HG03460 (cell line): ENCODE measurements at regions not wholly inside any gene's neighbourhood (a gene's known extent, or its start where the extent isn't known, plus 50 kb on each side); places are given as distances from the start of the nearest gene placed in this dataset.
"Not testable (repeated sequence)": the region's sequence is repeated elsewhere in the genome, so short reads cannot be mapped to it uniquely, and the experiment has no call there.

Experiments
- ATAC-seq: cut with Tn5 transposase; IDR thresholded peaks from one replicate; pipeline ENCODE4 v1.9.1; 2021; ENCODE audit not compliant: unreplicated experiment

DNA sequence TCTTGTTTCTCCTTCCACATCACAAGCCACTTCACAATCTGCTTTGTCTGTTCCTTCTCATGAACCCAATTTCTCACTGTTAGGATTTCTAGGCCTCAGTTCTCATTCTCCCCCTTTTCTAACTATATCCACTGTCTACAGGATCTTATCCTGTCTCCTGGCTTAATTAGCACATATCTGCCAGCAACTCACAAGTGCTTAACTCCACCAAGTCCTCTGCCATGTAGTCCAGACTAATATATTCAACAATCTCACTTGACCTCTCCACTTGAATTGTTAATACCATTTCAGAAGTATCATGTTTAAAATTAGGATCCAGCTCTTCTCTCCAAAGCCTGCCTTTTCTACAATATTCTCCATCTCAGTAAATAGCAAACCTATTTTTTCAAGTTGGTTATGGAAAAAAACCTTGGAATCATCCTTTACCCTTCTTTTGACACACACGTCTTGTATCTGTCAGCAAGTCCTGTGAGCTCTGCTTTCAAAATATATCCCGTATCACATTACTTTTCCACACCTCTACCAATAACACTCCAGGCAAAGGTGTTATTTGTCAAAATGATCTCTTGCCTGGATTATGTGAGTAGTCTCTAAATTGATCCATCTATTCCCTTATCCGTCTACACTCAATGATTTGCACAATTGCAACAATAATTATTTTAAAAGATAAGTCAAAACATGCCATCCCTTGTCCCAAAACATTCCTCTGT, 127.2 kb upstream of the SLIT2 start:
- no peak for ATAC-seq

DNA sequence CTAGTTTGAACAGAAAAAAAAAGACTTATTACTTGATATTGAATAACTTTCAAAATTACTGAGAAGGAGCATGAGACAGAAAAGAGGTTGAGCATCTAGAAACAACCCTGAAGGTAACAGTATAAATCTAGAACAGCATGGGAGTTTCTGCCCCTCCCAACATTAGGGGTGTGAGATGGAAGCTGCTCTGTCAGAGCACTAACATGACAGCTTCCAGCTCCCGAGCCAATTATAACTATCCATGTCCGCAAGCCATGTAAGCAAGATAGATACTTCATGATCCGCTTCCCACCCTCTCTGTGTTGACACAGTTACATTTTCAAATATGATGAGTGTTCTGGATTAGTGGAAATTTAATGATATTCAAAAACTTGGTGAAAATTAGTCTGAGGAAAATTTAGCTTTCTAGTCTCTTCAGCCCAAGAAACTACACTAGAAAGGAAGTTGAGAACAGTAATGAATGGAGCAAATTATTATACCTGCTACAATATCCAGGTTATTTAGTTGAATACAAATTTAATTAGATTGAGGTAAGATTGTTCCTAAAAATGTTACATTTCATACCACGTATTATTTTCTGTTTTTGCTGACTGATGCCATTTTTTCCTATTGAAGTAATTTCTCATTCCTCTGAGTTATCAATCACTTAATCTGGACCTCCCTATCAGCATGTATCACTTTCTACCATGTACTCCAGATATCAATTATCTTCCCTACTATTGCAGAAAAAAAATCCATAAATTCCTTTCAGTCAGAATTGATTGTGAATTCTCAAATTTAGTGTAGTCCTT, 129.3 kb upstream of the SLIT2 start:
- no peak for ATAC-seq

DNA sequence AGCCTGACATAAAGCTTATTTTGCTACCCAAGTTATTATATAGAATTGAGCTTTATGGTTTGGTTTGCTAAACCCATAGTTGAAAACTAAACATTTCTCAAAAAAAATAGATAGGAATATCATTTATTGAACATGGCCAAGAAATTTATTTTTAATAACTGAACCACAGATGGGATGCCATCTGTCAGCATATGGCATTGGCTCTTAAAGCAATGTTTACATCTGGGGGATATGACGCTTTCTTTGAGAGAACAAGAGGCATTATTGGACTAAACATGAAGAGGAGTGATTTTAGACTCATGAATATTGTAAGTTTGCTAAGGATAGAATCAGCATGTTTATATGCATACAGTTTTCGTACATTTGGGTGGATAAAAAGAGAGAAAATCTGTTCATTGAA, 132.6 kb upstream of the SLIT2 start:
- no peak for ATAC-seq

DNA sequence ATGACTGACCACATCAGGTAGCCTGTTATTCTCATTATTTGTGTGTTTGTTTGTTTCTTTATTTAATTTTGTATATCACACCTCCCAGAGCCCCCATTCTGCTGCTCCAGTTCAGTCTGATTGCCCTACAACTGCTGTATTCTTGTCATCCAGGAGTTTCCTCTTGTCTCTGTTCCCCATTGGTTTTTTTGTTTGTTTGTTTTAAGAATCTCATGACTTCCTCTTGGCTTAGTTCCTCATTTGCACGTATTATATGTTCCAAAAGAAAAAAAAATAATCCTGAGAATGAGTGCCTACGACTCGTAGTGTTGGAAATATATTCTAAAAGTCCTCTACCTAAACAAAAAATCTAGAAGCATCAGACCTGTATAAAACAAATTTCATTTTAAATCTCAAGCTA, 142.3 kb upstream of the SLIT2 start:
- no peak for ATAC-seq

DNA sequence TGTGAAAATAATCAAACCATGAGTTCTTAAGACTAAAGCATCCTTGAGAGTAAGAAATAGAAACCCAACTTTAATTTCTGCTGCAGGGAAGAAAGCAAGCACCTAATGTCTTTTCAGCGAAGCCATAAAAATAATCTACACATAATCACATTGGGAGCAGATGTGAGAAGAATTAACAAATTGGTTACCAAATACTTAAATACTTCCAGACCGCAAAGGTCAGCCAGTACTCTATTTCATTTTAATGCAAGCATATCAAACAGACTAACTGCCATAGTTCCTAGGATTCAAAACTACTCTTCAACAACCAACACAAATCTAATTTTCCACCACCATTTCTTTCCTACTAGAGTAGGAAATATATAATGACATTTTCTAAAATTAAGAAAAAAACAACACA, 144.8 kb upstream of the SLIT2 start:
- ATAC-seq = no peak

DNA sequence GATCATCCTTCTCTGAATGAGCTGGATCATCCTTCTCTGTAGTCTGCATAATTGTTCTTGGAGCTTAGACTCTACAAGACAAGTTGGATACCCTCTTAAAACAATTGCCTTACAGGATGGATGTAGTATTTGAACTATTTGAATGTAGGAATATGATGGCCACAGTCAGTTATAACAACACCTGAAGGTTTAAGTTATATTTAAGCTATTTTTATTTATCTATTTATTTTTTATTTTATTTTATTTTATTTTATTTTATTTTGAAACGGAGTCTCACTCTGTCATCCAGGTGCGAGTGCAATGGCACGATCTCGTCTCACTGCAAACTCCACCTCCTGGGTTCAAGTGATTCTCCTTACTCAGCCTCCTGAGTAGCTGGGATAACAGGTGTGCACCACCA, 149.9 kb upstream of the SLIT2 start:
- no peak for ATAC-seq

DNA sequence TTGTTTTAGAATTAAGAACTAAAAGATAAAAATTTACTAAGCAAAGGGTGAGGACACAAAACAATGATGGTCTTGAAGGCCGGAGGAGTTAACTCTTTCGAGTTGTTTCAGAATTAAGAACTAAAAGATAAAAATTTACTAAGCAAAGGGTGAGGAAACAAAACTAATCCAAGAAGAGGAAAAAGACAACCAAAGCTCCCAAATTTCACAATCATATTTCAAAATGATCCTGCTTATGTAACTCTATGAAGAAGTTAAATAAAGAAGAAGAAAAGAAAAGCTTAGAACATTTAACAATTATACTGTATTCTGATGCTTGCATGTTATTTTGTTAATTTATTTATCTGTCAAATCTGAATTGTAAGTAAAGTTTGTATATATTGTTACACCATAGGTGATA, 154.8 kb upstream of the SLIT2 start:
- ATAC-seq = no peak

DNA sequence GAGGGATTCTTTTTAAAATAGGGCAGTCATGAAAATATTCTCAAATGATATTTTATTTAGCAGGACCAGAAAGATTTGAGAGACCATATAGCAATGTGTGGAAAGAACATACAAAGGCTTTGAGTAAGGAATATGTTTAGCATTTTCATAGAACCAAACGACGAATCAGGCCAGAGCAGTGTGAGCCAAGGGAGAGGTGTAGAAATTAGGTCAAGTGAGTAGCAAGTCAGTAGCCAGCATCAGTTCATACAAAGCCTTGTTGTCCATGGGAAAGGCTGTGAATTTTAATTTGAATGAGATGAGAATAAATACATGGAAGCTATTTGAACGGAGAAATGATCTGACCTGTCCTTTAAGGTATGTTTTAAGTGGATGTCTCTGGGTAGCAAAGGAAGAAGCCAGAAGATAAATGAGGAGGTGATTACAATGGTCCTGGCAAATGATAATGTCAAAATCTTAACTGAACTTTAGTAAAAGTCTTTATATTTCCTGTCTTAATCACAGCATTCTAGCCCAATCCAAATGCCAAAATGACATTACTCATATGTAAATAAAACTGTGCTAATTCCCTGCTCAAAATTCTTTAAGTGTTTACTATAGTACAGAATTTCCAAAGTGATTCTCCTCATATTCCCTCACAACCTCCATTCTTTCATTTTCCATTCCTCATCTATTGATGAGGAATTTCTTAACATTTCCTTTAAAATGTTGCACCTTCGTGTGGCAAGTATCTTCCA, 155.7 kb upstream of the SLIT2 start:
- ATAC-seq = no peak

DNA sequence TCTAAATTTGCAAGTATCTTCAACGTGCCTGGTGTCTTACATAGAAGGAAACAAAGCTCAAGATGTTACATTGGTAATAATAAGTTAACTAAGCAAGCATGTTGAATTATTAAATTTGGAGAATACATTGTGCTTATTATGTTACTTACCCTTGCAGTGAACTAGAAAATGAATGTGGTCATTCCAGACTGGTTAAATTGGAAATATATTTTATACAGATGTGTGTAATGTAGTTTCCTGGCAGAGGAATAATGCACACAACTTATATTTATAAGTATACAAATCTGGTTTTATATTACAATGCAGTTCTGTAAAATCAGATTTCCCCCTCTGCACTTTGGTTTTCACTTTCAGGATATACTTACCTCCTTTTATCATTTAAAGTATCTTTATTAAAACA, 159.9 kb upstream of the SLIT2 start:
- ATAC-seq = no peak

DNA sequence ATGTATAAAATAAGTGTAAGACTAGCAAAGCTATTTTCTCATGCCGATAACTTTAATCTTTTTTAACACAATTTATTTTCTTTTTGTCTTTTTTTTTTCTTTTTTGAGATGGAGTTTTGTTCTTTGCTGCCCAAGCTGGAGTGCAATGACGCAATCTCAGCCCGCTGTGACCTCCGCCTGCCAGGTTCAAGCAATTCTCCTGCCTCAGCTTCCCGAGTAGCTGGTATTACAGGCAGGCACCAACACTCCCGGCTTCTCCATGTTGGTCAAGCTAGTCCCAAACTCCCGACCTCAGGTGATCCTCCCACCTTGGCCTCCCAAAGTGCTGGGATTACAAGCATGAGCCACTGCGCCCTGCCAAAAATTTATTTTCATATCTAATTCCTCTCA, 164.2 kb upstream of the SLIT2 start:
- ATAC-seq = no peak

DNA sequence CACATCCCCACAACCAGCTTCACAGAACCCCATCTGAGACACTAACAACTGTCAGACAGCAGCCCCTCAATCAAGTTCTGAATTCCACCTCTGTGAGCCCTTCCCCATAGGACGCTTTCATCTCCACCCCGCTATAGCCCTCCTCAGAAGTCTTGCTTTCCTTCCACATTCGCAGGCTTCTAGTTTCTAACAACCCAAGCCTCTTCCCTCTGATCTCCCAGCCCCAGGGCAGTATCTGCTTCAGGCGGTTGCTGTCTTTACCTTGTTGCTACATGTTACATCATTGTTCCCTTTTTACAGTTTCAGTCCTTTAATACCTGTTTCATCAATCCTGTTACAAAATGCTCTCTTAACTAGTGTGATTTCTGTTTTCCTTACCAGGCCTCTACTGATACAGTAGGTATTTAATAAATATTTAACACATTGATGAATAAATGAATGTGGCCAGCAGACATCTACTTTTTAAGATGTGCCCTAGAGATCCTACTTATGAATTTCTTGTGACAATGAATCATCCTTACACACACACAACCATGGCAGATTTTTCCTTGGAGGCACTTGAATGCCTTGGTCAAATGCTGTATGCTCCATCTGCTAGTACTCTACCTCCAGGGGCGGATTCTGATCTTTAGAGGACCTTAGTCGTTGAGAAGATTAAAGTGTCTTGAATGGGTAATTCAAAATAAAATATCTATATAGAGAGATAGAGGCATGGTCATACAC, 164.7 kb upstream of the SLIT2 start:
- no peak for ATAC-seq

DNA sequence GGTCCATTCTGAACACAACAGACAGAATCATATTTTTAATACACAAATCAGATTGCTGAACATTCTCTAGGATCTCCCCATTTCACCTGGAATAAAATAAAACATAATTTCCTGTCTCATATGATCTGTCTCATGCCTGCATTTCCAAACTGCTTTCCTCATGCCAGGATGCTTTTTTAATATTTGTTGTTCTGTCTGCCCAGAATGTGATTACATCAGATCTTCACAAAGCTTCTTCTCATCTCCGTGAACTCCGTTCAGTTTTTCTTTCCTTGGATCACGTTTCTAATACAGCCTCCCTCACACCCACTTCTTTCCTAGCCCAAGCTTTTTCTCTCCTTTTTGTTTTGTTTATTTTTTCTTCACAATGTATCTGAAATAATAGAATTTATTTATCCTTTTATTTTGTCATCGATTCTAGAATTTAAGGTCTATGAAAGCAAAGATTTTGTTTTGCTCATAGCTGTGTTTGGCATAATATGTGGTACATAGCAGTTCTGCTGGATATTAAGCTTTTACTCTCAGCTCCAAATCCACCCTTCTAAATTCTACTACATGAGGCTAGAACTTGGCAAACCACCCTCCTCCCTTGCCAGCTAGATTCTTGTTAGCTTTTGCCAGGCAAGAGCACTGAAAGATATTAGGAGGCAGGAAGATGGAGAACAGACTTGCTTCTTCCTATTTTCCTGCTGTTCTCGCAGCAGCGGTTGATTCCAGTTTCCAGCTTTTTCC, 165.5 kb upstream of the SLIT2 start:
- no peak for ATAC-seq

DNA sequence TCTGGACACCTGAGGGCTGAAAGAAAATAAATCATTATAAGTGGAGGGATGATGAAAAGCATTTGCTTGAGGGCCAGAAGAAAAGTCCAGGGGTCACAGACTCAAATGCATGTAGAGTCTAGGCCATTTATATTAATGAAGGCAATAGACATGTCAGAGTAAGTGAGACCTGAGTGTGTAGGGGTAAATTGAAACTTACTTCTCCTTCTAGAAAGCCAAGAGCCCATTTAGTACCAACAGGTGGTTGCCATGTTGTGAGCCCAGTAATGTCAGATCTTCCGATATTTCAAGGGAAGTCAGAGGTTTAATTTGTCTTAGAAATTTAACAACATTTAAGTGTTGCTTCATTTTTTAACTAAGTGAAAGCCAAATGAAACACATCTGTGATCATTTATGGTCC, 166.1 kb upstream of the SLIT2 start:
- no peak for ATAC-seq

DNA sequence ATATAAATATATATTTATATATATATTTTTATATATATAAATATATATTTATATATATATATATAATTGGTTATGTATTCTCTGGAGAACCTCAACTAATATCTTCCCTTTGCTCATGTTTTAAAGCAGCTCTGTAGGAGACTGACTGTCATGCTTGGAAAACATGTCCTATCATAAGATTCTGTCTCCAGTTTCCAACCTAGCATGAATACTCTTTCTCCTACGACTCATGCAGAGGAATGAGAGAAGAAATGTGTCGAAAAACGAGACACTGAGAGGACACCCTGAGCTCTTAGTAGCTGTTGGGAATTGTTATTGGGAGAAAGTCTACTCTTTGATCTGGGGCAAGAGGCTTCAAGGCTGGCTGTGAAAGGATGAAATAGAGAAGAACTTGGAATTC, 166.5 kb upstream of the SLIT2 start:
- ATAC-seq = no peak

DNA sequence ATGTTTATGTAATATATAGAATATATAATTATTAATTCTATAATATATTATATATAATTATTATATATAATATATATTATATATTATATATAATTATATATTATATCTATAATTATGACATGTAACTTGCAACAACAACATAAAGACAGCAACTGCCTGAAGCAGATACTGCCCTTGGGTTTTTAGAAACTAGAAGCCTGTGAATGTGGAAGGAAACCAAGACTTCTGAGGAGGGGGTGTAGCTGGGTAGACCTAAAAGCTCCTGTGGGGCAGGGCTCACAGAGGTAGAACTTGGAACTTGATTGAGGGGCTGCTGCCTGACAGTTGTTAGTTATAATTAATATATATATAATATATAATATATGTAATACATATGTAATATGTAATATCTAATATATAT, 167.2 kb upstream of the SLIT2 start:
- ATAC-seq = no peak

DNA sequence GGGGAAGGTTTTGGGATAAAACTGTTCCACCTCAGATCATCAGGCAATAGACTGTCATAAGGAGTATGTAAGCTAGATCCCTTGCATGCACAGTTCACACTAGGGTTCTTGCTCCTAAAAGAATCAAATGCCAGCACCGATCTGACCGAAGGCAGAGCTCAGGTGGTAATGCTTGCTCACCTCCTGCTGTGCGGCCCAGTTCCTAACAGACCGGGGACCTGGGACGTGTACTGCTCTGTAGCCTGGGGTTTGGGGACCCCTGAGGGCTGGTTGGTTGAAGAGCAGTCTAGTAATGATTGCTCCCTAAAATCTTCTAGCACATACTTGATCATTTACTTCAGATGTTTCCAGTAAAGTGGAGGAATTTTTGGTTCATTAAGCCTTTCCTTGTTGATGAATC, 173.1 kb upstream of the SLIT2 start:
- no peak for ATAC-seq

DNA sequence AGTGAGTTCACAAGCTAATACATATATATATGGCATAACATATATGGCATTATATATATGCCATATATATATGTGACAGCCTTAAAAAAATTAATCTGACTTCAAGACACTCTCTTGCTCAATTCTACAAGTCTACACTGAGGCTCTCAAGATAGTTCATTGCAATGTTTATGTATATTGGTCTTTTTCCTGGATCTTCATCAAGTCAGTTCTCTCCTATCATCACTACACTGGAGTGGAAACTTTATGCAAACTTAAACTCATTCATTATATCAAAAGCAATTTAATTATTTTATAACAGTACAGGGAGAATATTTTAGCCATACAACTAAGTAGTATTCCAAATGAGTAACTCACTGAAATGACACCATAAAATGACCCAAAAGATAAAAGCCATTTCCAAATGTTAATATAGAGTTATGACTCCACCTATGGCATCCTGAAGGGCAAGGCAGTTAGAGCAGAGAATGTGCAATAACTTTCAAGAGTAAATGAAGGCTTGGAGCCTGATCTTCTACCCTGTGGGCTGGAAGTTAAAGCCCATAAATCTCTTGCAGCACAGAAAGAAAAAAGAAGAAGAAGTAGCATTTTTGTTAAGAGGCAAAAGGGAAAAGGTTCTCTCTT, 176.3 kb upstream of the SLIT2 start:
- no peak for ATAC-seq

DNA sequence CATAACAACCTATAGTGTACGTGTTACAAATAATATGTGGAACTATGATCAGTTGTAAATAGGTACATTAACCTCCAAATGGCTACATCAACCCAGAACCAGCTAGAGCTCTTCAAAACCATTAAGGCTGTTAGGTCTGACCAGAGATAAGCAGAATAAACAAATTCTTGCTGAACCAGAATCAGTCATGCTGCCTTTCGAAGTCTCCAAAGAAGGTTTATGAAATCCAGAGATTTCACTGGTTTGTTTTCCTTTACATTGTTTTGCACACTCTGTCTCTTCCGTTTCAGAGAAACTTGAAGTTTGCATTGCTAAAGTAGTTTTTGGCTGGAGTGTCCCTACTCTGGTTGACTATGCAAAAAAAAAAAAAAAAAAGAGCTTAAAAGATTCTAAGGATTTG, 177.3 kb upstream of the SLIT2 start:
- no peak for ATAC-seq

DNA sequence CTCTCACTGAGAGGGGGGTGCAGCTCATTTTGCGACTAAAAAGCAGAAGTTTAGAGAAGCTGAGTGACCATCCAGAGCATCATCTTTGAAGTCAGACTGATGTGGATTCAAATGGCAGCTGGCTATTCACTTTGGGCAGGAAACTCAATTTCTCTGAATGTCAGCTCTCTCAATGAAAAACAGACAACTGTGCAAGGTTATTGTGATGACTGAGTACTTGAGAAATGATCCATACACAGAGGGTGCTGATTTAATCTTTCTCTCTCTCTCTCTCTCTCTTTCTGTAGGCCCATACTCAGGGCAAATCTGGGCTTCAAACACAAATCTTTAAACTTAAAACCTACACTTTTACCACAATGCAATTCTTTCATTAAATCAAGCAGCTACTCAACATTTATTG, 185.8 kb upstream of the SLIT2 start:
- ATAC-seq = no peak

DNA sequence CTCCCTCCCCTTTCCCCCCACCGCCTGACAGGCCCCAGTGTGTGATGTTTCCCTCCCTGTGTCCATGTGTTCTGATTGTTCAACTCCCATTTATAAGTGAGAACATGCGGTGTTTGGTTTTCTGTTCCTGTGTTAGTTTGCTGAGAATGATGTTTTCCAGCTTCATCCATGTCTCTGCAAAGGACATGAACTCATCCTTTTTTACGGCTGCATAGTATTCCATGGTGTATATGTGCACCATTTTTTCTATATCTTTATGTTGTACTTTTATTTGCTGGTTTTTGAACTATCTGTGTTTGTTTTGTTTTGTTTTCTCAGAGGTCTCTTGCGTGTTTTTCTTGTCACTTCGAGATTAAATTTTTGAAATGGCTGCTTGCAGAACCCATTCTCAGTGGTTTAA, 188.8 kb upstream of the SLIT2 start:
- not testable (repeated sequence) for ATAC-seq
